C1 segment of cervical spinal cord (tissue), 14 donors: ENCODE measurements at regions not wholly inside any gene's neighbourhood (a gene's known extent, or its start where the extent isn't known, plus 50 kb on each side); places are given as distances from the start of the nearest gene placed in this dataset.

Experiments
- DNase-seq, 14 donors: peaks; one replicate each; lab custom pipeline; 2025; lab: John Stamatoyannopoulos, UW

- DNase-seq: no peak
These were observed 603.4 kb upstream of the JAG1 start for GRCh38 chr20:11277170-11277569.

GRCh38 chr20:11277858-11278257 is 604.1 kb upstream of the JAG1 start:
- DNase-seq: no peak

- no peak for DNase-seq
These were observed 604.7 kb upstream of the JAG1 start for GRCh38 chr20:11278461-11278860.

GRCh38 chr20:11281240-11281639 is 607.4 kb upstream of the JAG1 start:
- DNase-seq: no peak

DNA sequence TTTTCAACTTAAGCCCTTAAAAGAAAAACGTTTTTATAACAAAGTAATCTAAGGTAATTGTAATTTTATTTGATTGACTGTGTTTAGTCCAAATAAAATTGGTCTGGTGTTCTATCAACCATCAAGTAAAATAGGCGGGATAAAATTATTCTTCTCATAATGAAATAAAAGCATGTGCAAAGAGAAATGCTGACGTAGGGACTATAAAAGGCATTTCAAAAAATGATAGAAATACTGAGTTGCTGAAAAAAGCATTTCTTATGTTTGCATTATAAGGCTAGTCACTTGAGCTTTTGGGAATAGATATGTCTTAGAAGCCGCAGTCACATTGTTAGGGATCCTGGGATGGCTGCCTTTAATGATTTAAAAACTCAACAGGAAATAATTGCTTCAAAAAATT is 608.0 kb upstream of the JAG1 start:
- DNase-seq: no peak

DNA sequence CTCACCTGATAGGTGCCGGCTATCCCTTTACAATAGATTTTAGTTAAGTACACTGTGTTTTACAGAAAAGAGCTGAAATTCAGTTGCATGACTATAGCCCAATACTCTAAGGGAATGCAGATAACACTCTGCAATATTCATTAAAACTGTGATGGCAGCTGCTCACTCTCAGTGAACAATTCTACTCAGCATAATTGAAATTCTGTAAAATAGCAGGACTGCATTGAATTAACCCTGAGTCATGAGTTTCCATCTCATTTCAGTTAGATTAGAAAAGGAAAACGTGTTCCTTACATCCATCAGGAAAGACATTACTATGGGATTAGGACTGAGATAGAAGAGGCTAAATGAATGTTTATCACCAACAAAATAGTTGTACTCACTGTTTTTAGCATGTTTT is 613.3 kb upstream of the JAG1 start:
- DNase-seq: no peak

DNA sequence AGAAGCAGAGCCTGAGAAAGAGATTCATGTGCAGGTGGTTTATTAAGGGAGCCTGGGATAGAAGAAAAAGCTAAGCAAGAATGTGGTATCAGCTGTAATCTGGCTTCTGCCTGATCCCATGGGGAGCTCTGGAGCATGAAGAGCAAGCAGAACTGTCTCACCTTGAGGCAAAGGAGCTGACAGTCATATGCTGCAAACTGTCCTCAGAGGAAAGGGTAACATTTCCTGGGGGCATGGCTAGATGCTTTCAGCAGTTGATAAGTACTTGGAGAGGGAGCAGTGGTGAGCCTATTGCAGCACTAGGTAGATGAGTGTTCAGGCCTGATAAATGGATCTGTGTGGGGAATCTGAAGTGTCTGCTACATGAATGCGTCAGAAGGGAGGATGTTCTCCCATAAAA is 621.5 kb upstream of the BTBD3 start:
- no peak for DNase-seq

GRCh38 chr20:11296951-11297350 is 620.7 kb upstream of the BTBD3 start:
- DNase-seq: no peak

DNA sequence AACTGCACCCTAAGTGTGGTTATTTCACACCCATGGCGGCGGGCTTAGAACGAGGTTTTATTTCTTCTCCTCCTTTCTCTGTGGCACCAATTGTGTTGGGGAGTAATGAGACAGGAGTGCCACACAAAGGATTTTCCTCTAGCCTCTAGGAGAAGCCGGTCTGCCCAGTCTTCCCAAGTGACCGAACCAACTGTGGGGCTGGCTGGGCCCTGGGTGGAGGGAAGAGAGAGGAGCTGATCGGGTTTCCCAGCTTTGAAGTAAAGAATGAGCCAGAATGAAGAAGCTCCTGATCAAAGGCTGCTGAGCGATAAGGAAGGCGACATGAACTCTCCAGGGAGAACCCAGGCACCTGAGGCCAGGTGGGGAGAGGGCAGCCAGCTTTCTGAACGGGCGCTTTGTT is 616.0 kb upstream of the BTBD3 start:
- no peak for DNase-seq

DNA sequence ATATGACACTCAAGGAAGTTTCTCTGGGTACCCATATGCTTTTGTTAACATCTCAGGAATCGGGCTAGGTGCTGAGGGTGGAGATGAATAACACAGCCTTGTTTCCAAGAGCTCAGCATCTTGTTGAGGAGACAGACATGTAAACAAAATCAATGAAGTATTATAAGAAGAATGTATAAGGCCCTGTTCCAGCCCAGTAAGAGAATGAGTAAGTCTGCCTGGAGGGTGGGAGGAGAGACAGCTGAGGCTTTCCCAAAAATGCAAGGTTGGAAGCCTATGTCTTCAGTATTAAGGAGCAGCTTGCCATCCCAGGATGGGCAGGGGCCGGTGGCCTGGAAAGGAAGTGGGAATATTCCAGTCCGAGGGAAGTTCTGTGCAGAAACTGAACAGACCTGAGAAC is 615.3 kb upstream of the BTBD3 start:
- no peak for DNase-seq

DNA sequence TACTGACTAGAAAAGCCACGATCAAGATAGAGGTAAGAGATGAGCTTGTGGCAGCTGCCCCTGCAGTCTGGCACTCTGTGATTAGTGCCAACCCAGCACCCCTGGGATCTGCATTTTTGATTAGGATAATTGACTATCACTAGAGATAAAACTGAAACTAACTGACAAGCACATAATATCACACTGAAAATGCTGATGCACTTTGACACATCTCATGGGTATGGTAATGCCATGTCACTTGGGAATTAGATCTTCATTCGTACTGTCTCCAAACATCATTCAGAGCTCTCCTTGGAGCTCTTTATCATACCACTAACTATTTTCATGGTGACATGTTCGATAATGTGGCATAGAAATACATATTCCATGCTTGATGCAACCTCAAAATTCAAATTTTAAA is 612.9 kb upstream of the BTBD3 start:
- DNase-seq: no peak

DNA sequence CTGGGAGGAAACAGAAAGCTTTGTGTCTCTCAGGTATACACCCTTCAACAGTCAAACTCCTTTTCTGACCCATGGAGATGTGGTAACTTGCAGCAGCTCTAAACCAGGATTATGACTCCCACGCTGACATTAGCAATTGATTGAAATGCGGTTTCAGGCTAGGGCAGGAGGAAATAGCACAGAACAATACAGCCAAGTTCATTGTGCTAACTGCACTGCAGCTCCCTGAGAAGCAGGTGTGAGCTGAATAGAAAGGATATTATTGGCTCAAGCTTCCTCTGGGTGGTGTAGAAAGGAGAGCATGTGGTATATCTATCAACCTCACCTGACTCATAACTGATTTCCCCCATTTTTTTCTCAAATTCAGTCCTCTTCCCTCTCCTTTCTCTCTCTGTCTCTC is 612.3 kb upstream of the BTBD3 start:
- DNase-seq: no peak

GRCh38 chr20:11311659-11312224 is 606.0 kb upstream of the BTBD3 start:
- no peak for DNase-seq

GRCh38 chr20:11315525-11315924 is 602.2 kb upstream of the BTBD3 start:
- DNase-seq: no peak

GRCh38 chr20:11316244-11316643 is 601.4 kb upstream of the BTBD3 start:
- no peak for DNase-seq

GRCh38 chr20:11320033-11320432 is 597.7 kb upstream of the BTBD3 start:
- no peak for DNase-seq

GRCh38 chr20:11323816-11324215 is 593.9 kb upstream of the BTBD3 start:
- no peak for DNase-seq

DNA sequence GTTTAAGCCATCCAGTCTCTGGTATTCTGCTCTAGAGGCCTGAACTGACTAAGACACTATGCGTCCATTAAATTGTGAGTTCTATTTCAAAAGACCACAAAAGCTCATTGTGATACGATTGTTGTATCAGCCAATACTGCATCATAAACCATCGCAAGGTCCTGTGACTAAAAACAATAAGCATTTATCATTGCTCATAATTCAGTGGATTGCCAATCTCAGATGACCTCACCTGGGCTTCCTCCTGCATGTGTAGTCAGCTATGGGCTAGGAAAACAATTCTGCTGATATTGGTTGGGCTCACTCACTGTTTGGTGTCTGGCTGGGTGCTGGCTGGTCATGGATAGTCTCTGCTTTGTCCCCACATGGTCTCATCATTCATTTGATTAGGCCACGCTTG is 592.7 kb upstream of the BTBD3 start:
- no peak for DNase-seq

DNA sequence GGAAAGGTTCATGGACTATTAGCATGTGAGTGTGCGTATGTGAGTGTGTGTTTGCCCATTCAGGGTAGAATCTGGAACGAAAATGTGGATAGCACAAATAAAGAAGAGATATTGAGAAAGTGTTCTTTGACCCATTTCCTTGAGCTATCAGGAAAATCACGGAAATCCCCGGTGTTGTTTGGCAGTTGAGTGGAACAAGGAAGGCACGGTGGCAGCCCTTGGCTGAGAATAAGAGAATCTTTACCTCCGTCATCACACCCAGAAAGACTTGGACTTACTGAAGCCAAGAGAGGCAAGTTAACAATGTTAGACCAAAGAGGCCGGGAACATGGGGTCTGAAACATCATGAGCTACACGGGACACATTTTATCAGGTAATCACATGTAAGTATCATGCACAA is 588.9 kb upstream of the BTBD3 start:
- DNase-seq: no peak

- DNase-seq: no peak
These were observed 588.4 kb upstream of the BTBD3 start for GRCh38 chr20:11329271-11329670.

DNA sequence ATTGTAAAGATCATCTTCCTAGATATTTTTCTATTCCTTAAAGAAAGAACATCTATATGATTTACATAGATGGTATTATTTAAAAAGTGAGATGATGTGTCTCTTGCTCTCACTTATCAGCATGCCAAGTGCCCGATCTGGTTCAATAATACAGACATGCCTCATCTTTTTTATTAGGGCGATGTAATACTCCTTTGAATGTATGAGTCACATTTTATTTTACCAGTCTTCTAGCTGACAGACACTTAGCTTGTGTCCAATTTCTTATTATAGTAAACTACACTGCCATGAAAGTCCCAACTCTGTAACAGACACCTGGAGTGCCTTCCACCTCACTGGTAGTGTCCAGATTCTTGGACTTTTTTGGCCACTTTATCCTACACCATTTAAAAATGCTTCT is 586.6 kb upstream of the BTBD3 start:
- no peak for DNase-seq

DNA sequence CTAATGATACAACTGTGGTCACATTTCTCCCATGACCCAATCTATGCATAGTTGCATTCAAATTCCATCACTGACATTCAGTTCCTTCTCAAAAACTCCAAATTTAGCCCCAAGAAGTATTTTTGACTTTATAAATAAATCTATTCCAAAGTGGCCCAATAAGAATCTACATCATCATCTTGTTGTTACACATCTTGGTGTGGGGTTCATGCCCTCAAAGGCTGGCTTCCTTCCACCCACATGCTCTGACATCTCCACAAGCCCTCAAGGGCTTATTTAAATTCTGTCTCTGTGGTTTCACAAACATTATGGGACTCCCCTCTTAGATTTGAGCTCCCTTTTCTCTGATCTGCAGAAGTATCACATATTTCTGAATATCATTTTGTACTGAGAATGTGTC is 585.3 kb upstream of the BTBD3 start:
- DNase-seq: no peak

- DNase-seq: no peak
These were observed 584.1 kb upstream of the BTBD3 start for GRCh38 chr20:11333634-11334033.

DNA sequence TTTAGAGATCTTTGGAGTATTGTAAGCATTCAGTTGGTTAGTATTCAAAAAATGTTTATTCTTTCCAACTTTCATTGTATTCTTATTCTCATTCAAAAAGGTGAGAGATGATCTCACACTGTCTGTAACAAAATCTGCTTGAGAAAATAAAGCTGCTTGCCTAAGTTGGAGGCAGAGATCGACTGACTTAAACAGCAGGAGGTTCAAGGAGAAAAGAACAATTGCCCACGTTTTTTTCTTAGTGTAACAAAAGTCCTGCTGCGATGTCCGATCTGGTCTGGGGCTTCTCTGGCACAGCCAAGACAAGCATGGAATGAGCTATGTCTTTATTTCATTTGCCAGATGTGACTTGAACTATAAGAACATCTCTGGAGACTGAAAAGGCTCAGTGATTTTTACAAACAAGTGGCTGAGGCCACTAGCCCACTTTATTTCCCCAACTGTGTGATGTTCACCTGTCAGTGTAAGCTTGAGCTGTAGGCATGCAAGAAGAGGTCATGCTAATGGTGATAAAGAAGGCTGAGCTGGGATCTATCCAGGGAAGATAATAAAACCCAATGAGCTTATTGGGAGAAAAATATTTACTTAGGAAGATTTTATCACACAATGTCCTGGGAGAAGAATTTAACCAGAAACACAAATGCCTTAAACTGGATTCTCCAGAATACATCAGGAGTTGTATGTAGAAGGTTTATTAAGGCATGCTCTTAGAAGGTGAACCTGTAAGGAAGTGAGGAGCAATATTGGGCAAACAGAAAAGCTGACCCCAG is 580.1 kb upstream of the BTBD3 start:
- no peak for DNase-seq
